Endothelial cell of umbilical vein (primary cell): ENCODE measurements at regions not wholly inside any gene's neighbourhood (a gene's known extent, or its start where the extent isn't known, plus 50 kb on each side); places are given as distances from the start of the nearest gene placed in this dataset.

Source experiments
- BruUV-seq: library from RNA; stranded (reverse); fragments of 400-500 nt; replicated peaks from 2 replicates; lab custom pipeline; 2021; lab: Mats Ljungman, UMichigan
- CTCF ChIA-PET: fragments of 300-600, 350-600 bp; sonication (Branson Sonifier 250); formaldehyde crosslinking; loops from one replicate; lab custom pipeline; 2021; ENCODE audit warnings: antibody characterized with exemption, inconsistent platforms; lab: Charles Lee
- POLR2A ChIA-PET: fragments of 300-600, 350-600 bp; sonication (Branson Sonifier 250); formaldehyde crosslinking; loops from one replicate; lab custom pipeline; 2021; ENCODE audit warnings: antibody characterized with exemption, inconsistent platforms; lab: Charles Lee
- DNase-seq: peaks from one replicate; pipeline ENCODE4 v3.0.0-alpha.2; 2011; ENCODE audit warnings: low read depth, low spot score
- FAIRE-seq: peaks from 2 replicates; lab custom pipeline; 2011; peaks lifted over from hg19 to GRCh38; lab: Jason Lieb, UNC
- H2AFZ ChIP-seq: 2 replicates; pipeline ENCODE4 v1.6.0; 2012; ENCODE audit warnings: low read depth, low read length, control low read depth, inconsistent platforms
- H3K27ac ChIP-seq: 2 replicates; pipeline ENCODE4 v1.5.1; 2011; ENCODE audit warnings: low read depth, mild to moderate bottlenecking, control low read depth, low read length, moderate library complexity; ENCODE audit not compliant: insufficient read depth
- H3K27me3 ChIP-seq, 2 experiments: 2 replicates each; pipeline versions ENCODE4 v1.6.0 to v1.6.1; 2011; ENCODE audit warnings: low read length in 2 of 2, mixed read lengths in 1 of 2; ENCODE audit not compliant: control insufficient read depth in 2 of 2, insufficient read depth in 2 of 2
- H3K36me3 ChIP-seq, 2 experiments: 2 replicates in 1 of 2; 3 replicates in 1 of 2; pipeline ENCODE4 v1.5.1; 2011; ENCODE audit warnings: low read length in 2 of 2, mild to moderate bottlenecking in 1 of 2, moderate library complexity in 1 of 2; ENCODE audit not compliant: control insufficient read depth in 2 of 2, insufficient read depth in 2 of 2; ENCODE audit errors: extremely low read depth in 1 of 2
- H3K4me1 ChIP-seq: 3 replicates; pipeline ENCODE4 v1.5.1; 2011; ENCODE audit warnings: mild to moderate bottlenecking, low read length; ENCODE audit not compliant: control insufficient read depth, insufficient read depth; ENCODE audit errors: extremely low read depth
- H3K4me2 ChIP-seq: 2 replicates; pipeline ENCODE4 v1.6.1; 2011; ENCODE audit warnings: low read length, control low read depth, mixed read lengths; ENCODE audit not compliant: insufficient read depth
- H3K4me3 ChIP-seq, 3 experiments: fragments of 200-600 bp in 1 of 3; sonication (generic), shearing (Covaris generic) in 1 of 3; replicated peaks in 1 of 3; 2 replicates each; pipeline ENCODE4 v1.5.1; 2011 to 2016; ENCODE audit warnings: control low read depth in 3 of 3, low read length in 3 of 3, mild to moderate bottlenecking in 2 of 3, inconsistent platforms in 1 of 3, low read depth in 1 of 3, moderate library complexity in 1 of 3; ENCODE audit not compliant: insufficient read depth in 1 of 3
- H3K79me2 ChIP-seq: 2 replicates; pipeline ENCODE4 v1.6.0; 2012; ENCODE audit warnings: low read length, inconsistent platforms; ENCODE audit not compliant: control insufficient read depth, insufficient read depth
- H3K9ac ChIP-seq: replicated peaks from 2 replicates; pipeline ENCODE3; 2011; ENCODE audit warnings: low read length, control low read depth; ENCODE audit not compliant: insufficient read depth; ENCODE audit errors: extremely low read depth
- H3K9me1 ChIP-seq: replicated peaks from 3 replicates; pipeline ENCODE4 v1.6.0; 2011; ENCODE audit warnings: mild to moderate bottlenecking, low read length; ENCODE audit not compliant: control insufficient read depth, insufficient read depth; ENCODE audit errors: extremely low read depth
- H3K9me3 ChIP-seq: replicated peaks from 2 replicates; pipeline ENCODE4 v1.5.1; 2012; ENCODE audit warnings: low read length, inconsistent platforms; ENCODE audit not compliant: control insufficient read depth, insufficient read depth
- H4K20me1 ChIP-seq: replicated peaks from 2 replicates; pipeline ENCODE3; 2011; ENCODE audit warnings: mild to moderate bottlenecking, low read length; ENCODE audit not compliant: control insufficient read depth, insufficient read depth; ENCODE audit errors: extremely low read depth
- EZH2 ChIP-seq: IDR thresholded peaks from 2 replicates; pipeline ENCODE4 v1.6.1; 2012; ENCODE audit warnings: borderline replicate concordance, low read depth, mild to moderate bottlenecking, moderate library complexity, low read length, inconsistent platforms; ENCODE audit not compliant: severe bottlenecking
- FOS ChIP-seq: IDR thresholded peaks from 2 replicates; pipeline ENCODE4 v1.6.1; 2011; ENCODE audit warnings: mild to moderate bottlenecking, low read length, moderate library complexity, borderline replicate concordance; ENCODE audit not compliant: insufficient read depth
- GATA2 ChIP-seq: IDR thresholded peaks from 2 replicates; pipeline ENCODE4 v1.7.0; 2011; ENCODE audit warnings: low read depth, mild to moderate bottlenecking, moderate library complexity, mixed read lengths, low read length; ENCODE audit not compliant: insufficient read length, insufficient read depth
- JUN ChIP-seq: IDR thresholded peaks from 2 replicates; pipeline ENCODE4 v1.6.1; 2011; ENCODE audit warnings: borderline replicate concordance, low read depth; ENCODE audit not compliant: insufficient read length, insufficient read depth
- MYC ChIP-seq: IDR thresholded peaks from one replicate; pipeline ENCODE4 v1.6.1; 2011; ENCODE audit warnings: mild to moderate bottlenecking, low read depth, low read length
- POLR2A ChIP-seq: IDR thresholded peaks from 2 replicates; pipeline ENCODE4 v1.6.1; 2012; ENCODE audit warnings: low read depth, mild to moderate bottlenecking, control low read depth, low read length
- POLR2AphosphoS5 ChIP-seq: IDR thresholded peaks from 2 replicates; pipeline ENCODE4 v1.6.1; 2012; ENCODE audit warnings: low read depth, mild to moderate bottlenecking, control low read depth, low read length, moderate library complexity; ENCODE audit not compliant: insufficient read depth
- dilution Hi-C: fragments of 300-500 bp; cut with MboI; formaldehyde crosslinking; loops from one replicate; pipeline ENCODE4 v1.15.0; 2019; ENCODE audit warnings: low sequenced_read_pairs; ENCODE audit not compliant: extremely low pct_ligation_motif_present
- intact Hi-C: fragments of 100-400 bp; cut with micrococcal nuclease; formaldehyde crosslinking; loops from one replicate; pipeline ENCODE4 v1.10.0; 2022
- TF ChIP-seq, protein P1 (sequence below), 2 donors: IDR thresholded peaks; 1 replicate in 1 of 2; 2 replicates in 1 of 2; pipeline ENCODE4 v1.5.1; 2011; ENCODE audit warnings: low read length in 2 of 2, mild to moderate bottlenecking in 2 of 2, moderate library complexity in 2 of 2, control low read depth in 1 of 2, inconsistent platforms in 1 of 2, low read depth in 1 of 2; ENCODE audit not compliant: insufficient read depth in 1 of 2; ENCODE audit errors: extremely low read depth in 1 of 2
- TF ChIP-seq, protein P2 (sequence below): IDR thresholded peaks from 2 replicates; pipeline ENCODE4 v1.6.1; 2011; ENCODE audit not compliant: insufficient read depth, insufficient read length

DNA sequence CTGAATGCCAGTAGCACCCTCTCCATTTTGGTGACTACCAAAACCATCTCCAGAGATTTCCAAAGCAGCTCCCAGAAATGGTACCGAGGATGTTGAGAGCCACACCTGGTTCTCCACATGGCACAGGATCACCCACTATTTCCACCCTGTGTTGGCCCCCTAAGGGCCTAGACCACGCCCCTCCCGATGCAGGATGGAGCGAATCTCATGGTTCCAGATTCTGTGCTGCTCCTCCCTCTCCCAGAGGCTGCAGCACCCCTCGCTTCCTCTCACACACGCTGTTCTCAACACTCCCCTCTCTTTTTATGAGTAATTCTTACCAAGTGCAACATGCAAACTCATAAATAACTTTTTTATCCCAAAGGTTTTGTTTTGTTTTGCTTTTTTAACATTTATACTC lies 571.5 kb downstream of the STK39 start:
- CTCF ChIA-PET, result no interaction called here
- Histone ChIP-seq H3K4me3 (no peak overlapping the region), H4K20me1 (no peaks in the 10 kb centered on the region), H3K27ac (no peak overlapping the region), H3K9me1 (no peaks in the 10 kb centered on the region), H2AFZ (no peak overlapping the region), H3K9ac (no peak overlapping the region), H3K27me3 (no peaks in the 10 kb centered on the region), H3K79me2 (no peaks in the 10 kb centered on the region), H3K4me1 (no peaks in the 10 kb centered on the region), H3K36me3 (no peaks in the 10 kb centered on the region), H3K4me2 (no peak overlapping the region), H3K9me3 (peaks cover 2% of the 10 kb centered on the region)
- dilution Hi-C loops, result no loop called here
- BruUV-seq, result no TSS peak
- intact Hi-C loops, result no loop called here
- TF ChIP-seq, protein P1, sequence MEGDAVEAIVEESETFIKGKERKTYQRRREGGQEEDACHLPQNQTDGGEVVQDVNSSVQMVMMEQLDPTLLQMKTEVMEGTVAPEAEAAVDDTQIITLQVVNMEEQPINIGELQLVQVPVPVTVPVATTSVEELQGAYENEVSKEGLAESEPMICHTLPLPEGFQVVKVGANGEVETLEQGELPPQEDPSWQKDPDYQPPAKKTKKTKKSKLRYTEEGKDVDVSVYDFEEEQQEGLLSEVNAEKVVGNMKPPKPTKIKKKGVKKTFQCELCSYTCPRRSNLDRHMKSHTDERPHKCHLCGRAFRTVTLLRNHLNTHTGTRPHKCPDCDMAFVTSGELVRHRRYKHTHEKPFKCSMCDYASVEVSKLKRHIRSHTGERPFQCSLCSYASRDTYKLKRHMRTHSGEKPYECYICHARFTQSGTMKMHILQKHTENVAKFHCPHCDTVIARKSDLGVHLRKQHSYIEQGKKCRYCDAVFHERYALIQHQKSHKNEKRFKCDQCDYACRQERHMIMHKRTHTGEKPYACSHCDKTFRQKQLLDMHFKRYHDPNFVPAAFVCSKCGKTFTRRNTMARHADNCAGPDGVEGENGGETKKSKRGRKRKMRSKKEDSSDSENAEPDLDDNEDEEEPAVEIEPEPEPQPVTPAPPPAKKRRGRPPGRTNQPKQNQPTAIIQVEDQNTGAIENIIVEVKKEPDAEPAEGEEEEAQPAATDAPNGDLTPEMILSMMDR (IDR thresholded peaks at IDR 0.05; ENCODE audit: extremely low read depth in 1 of 2, insufficient read depth in 1 of 2, low read depth in 1 of 2, low read length in 2 of 2), result no peak
- no peak for TF ChIP-seq POLR2A
- TF ChIP-seq EZH2, result no peak
- TF ChIP-seq, protein P2, sequence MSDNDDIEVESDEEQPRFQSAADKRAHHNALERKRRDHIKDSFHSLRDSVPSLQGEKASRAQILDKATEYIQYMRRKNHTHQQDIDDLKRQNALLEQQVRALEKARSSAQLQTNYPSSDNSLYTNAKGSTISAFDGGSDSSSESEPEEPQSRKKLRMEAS, result no peak
- no peak for TF ChIP-seq JUN
- TF ChIP-seq POLR2AphosphoS5, result no peak
- POLR2A ChIA-PET, result no interaction called here
- DNase-seq (no peak), FAIRE-seq (no peak)

DNA sequence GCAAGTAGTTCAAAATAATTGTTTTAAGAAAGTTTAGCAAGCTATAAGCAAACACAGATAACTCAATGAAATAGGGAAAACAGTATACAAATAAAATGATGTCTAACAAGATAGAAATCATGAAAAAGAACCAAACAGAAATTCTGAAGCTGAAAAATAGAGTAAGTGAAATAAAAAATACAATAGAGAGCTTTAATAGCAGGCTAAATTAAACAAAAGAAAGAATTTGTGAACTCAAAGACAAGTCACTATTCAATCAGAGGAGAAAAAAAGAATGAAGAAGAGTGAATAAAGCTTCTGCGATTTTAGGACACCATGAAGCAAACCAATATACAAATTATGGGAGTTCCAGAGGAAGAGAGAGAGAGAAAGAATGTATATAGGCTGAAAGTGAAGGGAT lies 576.8 kb downstream of the STK39 start:
- Histone ChIP-seq H3K9me1 (no peaks in the 10 kb centered on the region), H3K9ac (no peak overlapping the region), H3K4me3 (no peak overlapping the region), H2AFZ (no peak overlapping the region), H3K9me3 (no peaks in the 10 kb centered on the region), H3K27me3 (no peaks in the 10 kb centered on the region), H3K79me2 (no peaks in the 10 kb centered on the region), H4K20me1 (no peaks in the 10 kb centered on the region), H3K4me1 (no peaks in the 10 kb centered on the region), H3K4me2 (no peak overlapping the region), H3K36me3 (no peaks in the 10 kb centered on the region), H3K27ac (no peak overlapping the region)
- no TSS peak for BruUV-seq
- CTCF ChIA-PET, result no interaction called here
- POLR2A ChIA-PET, result no interaction called here
- intact Hi-C loops (no loop called here), dilution Hi-C loops (no loop called here)
- TF ChIP-seq FOS (no peak), GATA2 (no peak), JUN (no peak), MYC (no peak), POLR2A (no peak), POLR2AphosphoS5 (no peak), EZH2 (no peak)
- TF ChIP-seq, protein P2, result no peak
- TF ChIP-seq, protein P1 (IDR thresholded peaks at IDR 0.05; ENCODE audit: extremely low read depth in 1 of 2, insufficient read depth in 1 of 2, low read depth in 1 of 2, low read length in 2 of 2), result no peak
- no peak for FAIRE-seq
- DNase-seq, result no peak
